ENCODE measurements at regions not wholly inside any gene's neighbourhood (a gene's known extent, or its start where the extent isn't known, plus 50 kb on each side); places are given as distances from the start of the nearest gene placed in this dataset.

- no peak for DNase-seq (ENCODE audit: extremely low spot score)
- Histone ChIP-seq H3K27ac (ENCODE audit: low read depth) (no peak overlapping the region), H3K36me3 (ENCODE audit: insufficient read depth) (no peaks in the 10 kb centered on the region), H3K4me1 (ENCODE audit: insufficient read depth) (no peaks in the 10 kb centered on the region), H3K4me3 (ENCODE audit: low read depth, low read length) (no peak overlapping the region)
- 93% methylated on average over 11 of the region's 11 CpGs for WGBS
These were observed 170.5 kb downstream of the TRIM36 start for GRCh38 chr5:114999176-114999575.

DNA sequence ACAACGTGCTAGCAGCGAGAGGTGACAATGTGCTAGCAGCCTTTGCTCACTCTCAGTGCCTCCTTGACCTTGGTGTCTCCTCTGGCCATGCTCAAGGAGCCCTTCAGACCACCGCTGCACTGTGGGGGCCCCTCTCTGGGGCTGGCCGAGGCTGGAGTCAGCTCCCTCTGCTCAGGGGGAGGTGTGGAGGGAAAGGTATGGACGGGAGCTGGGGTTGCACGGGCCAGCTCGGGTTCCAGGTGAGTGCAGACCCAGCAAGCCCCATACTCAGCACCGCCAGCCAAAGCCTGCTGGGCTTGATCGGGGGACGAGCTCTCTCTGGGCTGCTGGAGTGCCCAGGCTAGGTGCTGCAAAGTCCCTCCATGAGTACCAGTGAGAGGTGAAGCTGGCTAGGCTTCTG, 180.2 kb downstream of the TRIM36 start:
- Histone ChIP-seq H3K27ac (ENCODE audit: low read depth) (no peak overlapping the region), H3K36me3 (ENCODE audit: insufficient read depth) (no peaks in the 10 kb centered on the region), H3K4me3 (ENCODE audit: low read depth, low read length) (no peak overlapping the region), H3K4me1 (ENCODE audit: insufficient read depth) (no peaks in the 10 kb centered on the region)
- WGBS: 84% methylated on average over 10 of the region's 10 CpGs
- no peak for DNase-seq (ENCODE audit: extremely low spot score)

GRCh38 chr5:114988096-114988495, 181.6 kb downstream of the TRIM36 start:
- Histone ChIP-seq H3K4me1 (ENCODE audit: insufficient read depth) (no peaks in the 10 kb centered on the region), H3K4me3 (ENCODE audit: low read depth, low read length) (no peak overlapping the region), H3K36me3 (ENCODE audit: insufficient read depth) (no peaks in the 10 kb centered on the region), H3K27ac (ENCODE audit: low read depth) (no peak overlapping the region)
- DNase-seq (ENCODE audit: extremely low spot score): no peak
- WGBS: 73% methylated on average over 2 of the region's 2 CpGs

GRCh38 chr5:114984796-114985195, 184.9 kb downstream of the TRIM36 start:
- WGBS: 89% methylated on average over 2 of the region's 2 CpGs
- DNase-seq (ENCODE audit: extremely low spot score): no peak
- H3K4me1 ChIP-seq (ENCODE audit: insufficient read depth): no peaks in the 10 kb centered on the region

DNA sequence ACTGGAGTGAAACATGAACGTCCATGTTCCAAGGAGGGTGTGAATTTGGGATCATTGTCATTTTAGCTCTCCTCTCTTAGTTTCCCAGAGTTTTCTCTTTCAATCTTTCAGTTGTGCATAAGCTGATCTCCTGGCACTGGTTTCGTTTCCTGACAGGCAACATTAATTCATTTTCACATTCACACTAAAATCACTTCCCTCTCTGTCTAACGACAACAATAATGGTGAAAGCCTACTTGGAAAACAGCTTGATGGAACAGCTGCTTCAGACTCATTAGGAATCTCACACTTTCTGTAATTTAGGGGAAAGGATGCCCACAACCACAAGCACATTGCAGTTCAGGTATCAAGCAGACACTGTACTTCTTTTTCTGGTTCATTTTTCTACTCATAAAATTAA, 188.6 kb downstream of the TRIM36 start:
- H3K36me3 ChIP-seq (ENCODE audit: insufficient read depth): no peaks in the 10 kb centered on the region
- WGBS: 71% methylated on average over 3 of the region's 3 CpGs
- no peak overlapping the region for H3K4me3 ChIP-seq (ENCODE audit: low read depth, low read length)
- H3K4me1 ChIP-seq (ENCODE audit: insufficient read depth): no peaks in the 10 kb centered on the region
- DNase-seq (ENCODE audit: extremely low spot score): no peak
- no peak overlapping the region for H3K27ac ChIP-seq (ENCODE audit: low read depth)

More at GRCh38 chr5:114984796-114985195, 184.9 kb downstream of the TRIM36 start:
- Histone ChIP-seq H3K36me3 (ENCODE audit: insufficient read depth) (no peaks in the 10 kb centered on the region), H3K27ac (ENCODE audit: low read depth) (no peak overlapping the region), H3K4me3 (ENCODE audit: low read depth, low read length) (no peak overlapping the region)

DNA sequence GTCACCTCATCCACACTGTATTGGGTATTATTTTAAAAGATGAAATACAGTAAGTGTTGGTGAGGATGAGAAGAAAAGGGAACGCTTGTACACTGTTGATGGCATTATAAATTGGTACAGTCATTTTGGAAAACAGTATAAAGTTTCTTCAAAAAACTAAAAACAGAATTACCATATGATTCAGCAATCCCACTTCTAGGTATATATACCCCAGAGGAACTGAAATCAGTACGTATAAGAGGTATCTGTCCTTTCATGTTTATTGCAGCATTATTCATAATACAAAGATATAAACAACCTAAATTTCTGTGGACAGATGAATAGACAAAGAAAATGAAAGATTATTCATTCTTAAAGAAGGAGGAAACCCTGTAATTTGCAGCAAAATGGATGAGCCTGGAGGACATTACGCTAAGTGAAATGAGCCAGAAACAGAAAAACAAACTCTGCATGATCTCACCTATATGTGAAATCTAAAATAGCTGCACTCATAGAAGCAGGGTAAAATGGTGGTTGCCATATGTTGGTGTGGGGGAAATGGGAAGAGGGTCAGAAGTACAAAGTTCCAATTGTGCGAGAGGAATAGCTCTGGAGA, 191.6 kb downstream of the TRIM36 start:
- WGBS: 90% methylated on average over 4 of the region's 4 CpGs
- no peaks in the 10 kb centered on the region for H3K36me3 ChIP-seq (ENCODE audit: insufficient read depth)
- no peak overlapping the region for H3K27ac ChIP-seq (ENCODE audit: low read depth)
- H3K4me1 ChIP-seq (ENCODE audit: insufficient read depth): no peaks in the 10 kb centered on the region
- no peak overlapping the region for H3K4me3 ChIP-seq (ENCODE audit: low read depth, low read length)
- DNase-seq (ENCODE audit: extremely low spot score): no peak

DNA sequence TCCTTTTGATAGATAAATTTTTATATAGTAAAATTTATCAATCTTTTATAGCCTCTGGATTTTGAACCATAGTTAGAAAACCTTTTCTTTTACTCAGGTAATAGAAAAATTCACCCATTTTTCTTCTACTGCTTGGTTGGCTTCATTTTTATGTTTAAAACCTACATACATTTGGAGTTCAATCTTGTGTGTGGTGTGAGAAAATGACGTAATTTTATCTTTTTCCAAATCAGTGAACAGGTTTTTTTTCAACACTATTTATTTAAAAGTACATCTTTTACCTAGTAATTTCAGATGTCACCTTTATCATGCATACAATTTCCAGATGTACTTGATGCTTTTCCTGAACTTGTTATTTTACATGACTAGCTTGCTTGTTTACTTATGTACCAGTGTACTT, 200.2 kb downstream of the TRIM36 start:
- H3K4me1 ChIP-seq (ENCODE audit: insufficient read depth): no peaks in the 10 kb centered on the region

GRCh38 chr5:114957384-114957783, 212.3 kb downstream of the TRIM36 start:
- Histone ChIP-seq H3K4me3 (ENCODE audit: low read depth, low read length) (no peak overlapping the region), H3K36me3 (ENCODE audit: insufficient read depth) (no peaks in the 10 kb centered on the region), H3K27ac (ENCODE audit: low read depth) (no peak overlapping the region), H3K4me1 (ENCODE audit: insufficient read depth) (no peaks in the 10 kb centered on the region)
- 83% methylated on average over 7 of the region's 7 CpGs for WGBS
- DNase-seq (ENCODE audit: extremely low spot score): no peak

More for the DNA sequence above, 200.2 kb downstream of the TRIM36 start:
- Histone ChIP-seq H3K4me3 (ENCODE audit: low read depth, low read length) (no peak overlapping the region), H3K27ac (ENCODE audit: low read depth) (no peak overlapping the region), H3K36me3 (ENCODE audit: insufficient read depth) (no peaks in the 10 kb centered on the region)
- no peak for DNase-seq (ENCODE audit: extremely low spot score)
- 56% methylated on average over 1 of the region's 1 CpG for WGBS

DNA sequence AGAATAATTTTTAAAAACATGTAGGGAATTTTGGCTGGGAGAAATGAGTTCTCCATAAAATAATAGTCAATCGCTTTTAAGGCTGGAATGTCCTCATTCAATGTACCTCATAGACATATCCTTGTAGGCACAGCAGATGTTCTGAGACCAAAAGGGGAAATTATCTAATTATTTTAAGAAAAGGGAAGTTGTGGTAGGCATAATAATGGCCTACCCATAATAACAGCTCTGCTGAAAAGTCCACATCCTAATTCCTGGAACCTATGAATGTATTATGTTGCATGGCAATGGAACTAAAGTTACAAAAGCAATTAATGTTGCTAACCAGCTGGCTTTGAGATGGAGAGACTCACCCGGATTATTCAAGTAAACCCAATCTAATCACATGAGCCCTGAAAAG, 216.1 kb downstream of the TRIM36 start:
- 68% methylated on average over 2 of the region's 2 CpGs for WGBS
- H3K4me1 ChIP-seq (ENCODE audit: insufficient read depth): no peaks in the 10 kb centered on the region
- H3K27ac ChIP-seq (ENCODE audit: low read depth): no peak overlapping the region
- H3K36me3 ChIP-seq (ENCODE audit: insufficient read depth): no peaks in the 10 kb centered on the region
- no peak for DNase-seq (ENCODE audit: extremely low spot score)
- no peak overlapping the region for H3K4me3 ChIP-seq (ENCODE audit: low read depth, low read length)

- DNase-seq (ENCODE audit: extremely low spot score): no peak
- no peaks in the 10 kb centered on the region for H3K4me1 ChIP-seq (ENCODE audit: insufficient read depth)
- no peaks in the 10 kb centered on the region for H3K36me3 ChIP-seq (ENCODE audit: insufficient read depth)
- H3K27ac ChIP-seq (ENCODE audit: low read depth): no peak overlapping the region
- H3K4me3 ChIP-seq (ENCODE audit: low read depth, low read length): no peak overlapping the region
- 81% methylated on average over 5 of the region's 5 CpGs for WGBS
These were observed 216.8 kb downstream of the TRIM36 start for GRCh38 chr5:114952876-114953275.

- Histone ChIP-seq H3K4me3 (ENCODE audit: low read depth, low read length) (no peak overlapping the region), H3K4me1 (ENCODE audit: insufficient read depth) (no peaks in the 10 kb centered on the region), H3K27ac (ENCODE audit: low read depth) (no peak overlapping the region), H3K36me3 (ENCODE audit: insufficient read depth) (no peaks in the 10 kb centered on the region)
- no peak for DNase-seq (ENCODE audit: extremely low spot score)
These were observed 220.0 kb downstream of the TRIM36 start for GRCh38 chr5:114949756-114950155.

GRCh38 chr5:114948986-114949621, 220.6 kb downstream of the TRIM36 start:
- H3K27ac ChIP-seq (ENCODE audit: low read depth): no peak overlapping the region
- H3K36me3 ChIP-seq (ENCODE audit: insufficient read depth): no peaks in the 10 kb centered on the region
- no peak for DNase-seq (ENCODE audit: extremely low spot score)
- no peaks in the 10 kb centered on the region for H3K4me1 ChIP-seq (ENCODE audit: insufficient read depth)
- no peak overlapping the region for H3K4me3 ChIP-seq (ENCODE audit: low read depth, low read length)
- WGBS: 43% methylated on average over 3 of the region's 3 CpGs

DNA sequence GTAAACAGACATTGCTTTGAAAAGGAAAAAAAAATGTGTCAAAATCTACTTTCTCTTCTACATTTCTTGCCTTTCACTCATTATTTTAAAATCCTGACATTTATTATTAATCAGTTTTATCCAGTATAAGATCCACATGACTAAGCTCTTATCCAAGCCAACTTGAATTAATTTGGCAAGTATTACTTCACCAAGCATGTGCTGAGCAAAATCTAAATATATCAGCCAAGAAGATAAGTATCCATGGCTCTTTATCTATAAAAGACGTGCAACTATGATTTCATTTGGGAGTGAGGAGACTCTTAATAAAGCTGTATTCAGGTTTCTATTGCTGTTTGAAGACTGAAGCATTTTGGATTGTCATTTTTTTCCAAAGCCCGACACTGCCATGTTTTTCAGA, 221.3 kb downstream of the TRIM36 start:
- no peak overlapping the region for H3K27ac ChIP-seq (ENCODE audit: low read depth)
- DNase-seq (ENCODE audit: extremely low spot score): no peak
- no peaks in the 10 kb centered on the region for H3K4me1 ChIP-seq (ENCODE audit: insufficient read depth)
- 31% methylated on average over 2 of the region's 2 CpGs for WGBS
- no peak overlapping the region for H3K4me3 ChIP-seq (ENCODE audit: low read depth, low read length)
- H3K36me3 ChIP-seq (ENCODE audit: insufficient read depth): no peaks in the 10 kb centered on the region

DNA sequence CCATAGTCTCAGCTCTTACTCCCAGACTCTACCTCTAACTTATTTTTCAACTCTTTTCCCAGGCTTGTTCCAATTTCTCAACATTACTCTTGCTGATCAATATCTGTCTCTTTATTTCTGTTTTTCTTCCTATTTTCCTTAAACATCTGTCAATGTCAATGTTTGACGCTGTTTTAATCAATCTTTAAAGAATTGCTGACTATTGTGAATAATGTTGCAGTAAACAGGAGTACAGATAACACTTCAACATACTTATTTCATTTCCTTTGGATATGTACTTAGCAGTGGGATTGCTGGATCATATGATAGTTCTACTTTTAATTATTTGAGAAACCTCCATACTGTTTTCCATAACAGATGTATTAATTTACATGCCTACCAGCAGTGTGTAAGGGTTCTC, 229.0 kb downstream of the TRIM36 start:
- no peak overlapping the region for H3K4me3 ChIP-seq (ENCODE audit: low read depth, low read length)
- H3K4me1 ChIP-seq (ENCODE audit: insufficient read depth): no peaks in the 10 kb centered on the region
- H3K27ac ChIP-seq (ENCODE audit: low read depth): no peak overlapping the region
- 67% methylated on average over 1 of the region's 1 CpG for WGBS
- DNase-seq (ENCODE audit: extremely low spot score): no peak
- no peaks in the 10 kb centered on the region for H3K36me3 ChIP-seq (ENCODE audit: insufficient read depth)

DNA sequence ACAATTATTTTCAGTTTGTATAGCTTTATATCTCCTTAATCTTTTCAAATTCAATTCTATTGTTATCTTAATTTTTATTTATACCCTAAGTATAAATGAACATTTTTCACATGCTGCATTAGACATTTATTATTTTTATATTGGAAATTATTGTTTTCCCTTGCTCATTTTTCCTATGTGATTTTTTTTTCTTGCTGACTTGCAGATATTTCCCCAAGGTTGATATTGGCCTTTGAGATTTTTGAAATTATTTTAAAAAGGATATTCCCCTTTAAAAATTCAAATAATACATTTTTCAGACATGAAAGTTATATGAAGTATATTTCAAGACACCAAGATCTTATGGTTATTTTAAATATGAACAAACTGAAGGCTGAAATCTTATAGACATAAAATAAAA, 234.2 kb downstream of the TRIM36 start:
- Histone ChIP-seq H3K4me3 (ENCODE audit: low read depth, low read length) (no peak overlapping the region), H3K4me1 (ENCODE audit: insufficient read depth) (no peaks in the 10 kb centered on the region), H3K36me3 (ENCODE audit: insufficient read depth) (no peaks in the 10 kb centered on the region), H3K27ac (ENCODE audit: low read depth) (no peak overlapping the region)
- DNase-seq (ENCODE audit: extremely low spot score): no peak

Data from urinary bladder (tissue), 3 donors.